ENCODE measurements at regions not wholly inside any gene's neighbourhood (a gene's known extent, or its start where the extent isn't known, plus 50 kb on each side); places are given as distances from the start of the nearest gene placed in this dataset.

GRCh38 chr1:238364214-238364892 is 473.6 kb upstream of the ZP4 start:
- 0% methylated on average over 4 of the region's 4 CpGs for WGBS (ENCODE audit: insufficient coverage, low coverage, missing lambda C conversion rate)
- DNase-seq (ENCODE audit: extremely low read depth in 1 of 4, low spot score in 3 of 4): no peak
- Histone ChIP-seq H3K4me2 (ENCODE audit: insufficient read depth, low read length) (no peak overlapping the region), H3K79me2 (ENCODE audit: control insufficient read depth, insufficient read depth, low read length) (no peaks in the 10 kb centered on the region), H3K27me3 (ENCODE audit: control insufficient read depth in 2 of 2, insufficient read depth in 2 of 2, low read length in 2 of 2) (no peaks in the 10 kb centered on the region), H3K9ac (ENCODE audit: insufficient read depth in 1 of 2, low read depth in 2 of 2, low read length in 2 of 2) (no peak overlapping the region), H3K36me3 (ENCODE audit: control insufficient read depth, insufficient read depth, low read length) (no peaks in the 10 kb centered on the region), H3K4me3 (no peak overlapping the region), H3K9me3 (replicated peaks; ENCODE audit: control insufficient read depth, insufficient read depth, low read depth, low read length) (peaks cover 3% of the 10 kb centered on the region; the same call in 1 of the 2 replicates), H4K20me1 (replicated peaks; ENCODE audit: control insufficient read depth, insufficient read depth, low read length) (no peaks in the 10 kb centered on the region), H3K9me1 (ENCODE audit: control insufficient read depth, insufficient read depth, low read length) (no peaks in the 10 kb centered on the region), H3K27ac (ENCODE audit: extremely low read depth, low read depth, low read length) (no peak overlapping the region), H3K4me1 (replicated peaks in 1 of 2; ENCODE audit: control insufficient read depth in 2 of 2, insufficient read depth in 2 of 2, low read length in 2 of 2) (no peaks in the 10 kb centered on the region), H2AFZ (ENCODE audit: low read depth, low read length) (no peak overlapping the region)
- ChIA-PET CTCF (ENCODE audit: low intra/inter-chr PET ratio) (no interaction called here), POLR2A (no interaction called here)
- in situ Hi-C loops (cut with MboI): no loop called here
- FAIRE-seq: no peak
- BruUV-seq (replicated peaks): no TSS peak
- ATAC-seq: no peak
- intact Hi-C loops (cut with micrococcal nuclease): no loop called here
- TF ChIP-seq MAFK (IDR thresholded peaks at IDR 0.05; ENCODE audit: low read length): no peak
- no peak for TF ChIP-seq POLR2A (conservative IDR thresholded peaks at IDR 0.05)
- TF ChIP-seq SIN3A (IDR thresholded peaks at IDR 0.05; ENCODE audit: borderline replicate concordance in 2 of 2, control insufficient read depth in 1 of 2, low read depth in 2 of 2, low read length in 2 of 2): no peak
- no peak for TF ChIP-seq ZNF324 (CRISPR knock-in tag; IDR thresholded peaks at IDR 0.05)
- no peak for TF ChIP-seq ATF6 (CRISPR knock-in tag; IDR thresholded peaks at IDR 0.05)
- TF ChIP-seq ZNF766 (CRISPR knock-in tag; conservative IDR thresholded peaks at IDR 0.05): no peak
- TF ChIP-seq SMC3 (conservative IDR thresholded peaks at IDR 0.05; ENCODE audit: insufficient read depth, low read depth, low read length): no peak
- TF ChIP-seq PHF21A (IDR thresholded peaks at IDR 0.05; ENCODE audit: borderline replicate concordance, low read depth): no peak
- no peak for TF ChIP-seq TAL1 (IDR thresholded peaks at IDR 0.05)
- no peak for TF ChIP-seq TBL1XR1 (IDR thresholded peaks at IDR 0.05; ENCODE audit: low read length in 2 of 2)
- TF ChIP-seq ZNF717 (CRISPR knock-in tag; IDR thresholded peaks at IDR 0.05): no peak
- TF ChIP-seq NCOA1 (IDR thresholded peaks at IDR 0.05; ENCODE audit: low read depth): no peak
- TF ChIP-seq RFX7 (CRISPR knock-in tag; IDR thresholded peaks at IDR 0.05): no peak
- no peak for TF ChIP-seq MAX (CRISPR knock-in tag; IDR thresholded peaks at IDR 0.05)
- no peak for TF ChIP-seq XRCC4 (IDR thresholded peaks at IDR 0.05; ENCODE audit: extremely low read depth, insufficient read depth, insufficient read length)
- no peak for TF ChIP-seq ZNF282 (CRISPR knock-in tag; IDR thresholded peaks at IDR 0.05)
- no peak for TF ChIP-seq IRF2 (CRISPR knock-in tag; IDR thresholded peaks at IDR 0.05)
- TF ChIP-seq ZFPM2 (CRISPR knock-in tag; IDR thresholded peaks at IDR 0.05): no peak

Measured in K562 (cell line).